ENCODE measurements at regions not wholly inside any gene's neighbourhood (a gene's known extent, or its start where the extent isn't known, plus 50 kb on each side); places are given as distances from the start of the nearest gene placed in this dataset.

DNA sequence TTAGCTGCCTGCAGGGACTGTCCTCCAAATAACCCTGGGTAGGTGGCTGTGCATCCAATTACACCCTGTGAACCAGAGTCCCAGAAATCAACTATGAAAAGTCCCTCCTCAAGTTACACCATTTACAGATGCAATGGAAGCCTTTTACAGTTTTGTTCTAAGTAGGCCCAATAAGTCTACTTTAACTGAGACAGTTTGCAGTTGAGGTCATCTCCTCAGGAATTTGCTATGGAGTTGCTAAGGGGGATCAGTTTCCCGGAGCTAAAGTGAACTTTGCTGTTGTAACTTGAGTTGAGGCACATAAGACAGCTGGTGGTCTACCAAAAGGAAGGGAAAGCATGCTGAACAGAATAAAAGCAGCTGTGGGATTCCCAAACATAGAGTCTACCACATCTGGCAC, 121.6 kb upstream of the STK26 start:
- ChIA-PET CTCF (ENCODE audit: low intra/inter-chr PET ratio, low total read pairs) (no interaction called here), POLR2A (no interaction called here)
- no peak overlapping the region for H2AFZ ChIP-seq (ENCODE audit: low read length)
- no peak overlapping the region for H3K4me2 ChIP-seq (ENCODE audit: low read depth, low read length)
- no peaks in the 10 kb centered on the region for H3K36me3 ChIP-seq (replicated peaks in 1 of 2; ENCODE audit: control insufficient read depth in 1 of 2, insufficient read depth in 2 of 2, low read length in 2 of 2)
- no peaks in the 10 kb centered on the region for H3K4me1 ChIP-seq (ENCODE audit: insufficient read depth, low read length)
- H3K9ac ChIP-seq (ENCODE audit: insufficient read depth, low read depth, low read length) = no peak overlapping the region
- TF ChIP-seq, protein P1, sequence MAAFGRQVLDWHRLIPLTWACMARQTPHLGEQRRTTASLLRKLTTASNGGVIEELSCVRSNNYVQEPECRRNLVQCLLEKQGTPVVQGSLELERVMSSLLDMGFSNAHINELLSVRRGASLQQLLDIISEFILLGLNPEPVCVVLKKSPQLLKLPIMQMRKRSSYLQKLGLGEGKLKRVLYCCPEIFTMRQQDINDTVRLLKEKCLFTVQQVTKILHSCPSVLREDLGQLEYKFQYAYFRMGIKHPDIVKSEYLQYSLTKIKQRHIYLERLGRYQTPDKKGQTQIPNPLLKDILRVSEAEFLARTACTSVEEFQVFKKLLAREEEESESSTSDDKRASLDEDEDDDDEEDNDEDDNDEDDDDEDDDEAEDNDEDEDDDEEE (CRISPR knock-in tag; IDR thresholded peaks at IDR 0.05) = no peak
- TF ChIP-seq FOXK1 (CRISPR knock-in tag; IDR thresholded peaks at IDR 0.05; ENCODE audit: borderline replicate concordance, low read depth) (no peak), ZBTB26 (CRISPR knock-in tag; IDR thresholded peaks at IDR 0.05; ENCODE audit: borderline replicate concordance) (no peak), MBD4 (IDR thresholded peaks at IDR 0.05; ENCODE audit: borderline replicate concordance, low read length) (no peak), KAT8 (CRISPR knock-in tag; IDR thresholded peaks at IDR 0.05) (no peak), SP5 (CRISPR knock-in tag; IDR thresholded peaks at IDR 0.05; ENCODE audit: borderline replicate concordance, low read depth) (no peak), NPAS2 (CRISPR knock-in tag; IDR thresholded peaks at IDR 0.05; ENCODE audit: borderline replicate concordance) (no peak), NFKBIZ (CRISPR knock-in tag; IDR thresholded peaks at IDR 0.05) (no peak), KDM1A (CRISPR knock-in tag; IDR thresholded peaks at IDR 0.05) (no peak), ZNF451 (CRISPR knock-in tag; IDR thresholded peaks at IDR 0.05) (no peak), PCBP1 (IDR thresholded peaks at IDR 0.05; ENCODE audit: borderline replicate concordance, low read depth, low read length) (no peak), CHD4 (IDR thresholded peaks at IDR 0.05; ENCODE audit: borderline replicate concordance, low read length) (no peak)
- TF ChIP-seq, protein P2, sequence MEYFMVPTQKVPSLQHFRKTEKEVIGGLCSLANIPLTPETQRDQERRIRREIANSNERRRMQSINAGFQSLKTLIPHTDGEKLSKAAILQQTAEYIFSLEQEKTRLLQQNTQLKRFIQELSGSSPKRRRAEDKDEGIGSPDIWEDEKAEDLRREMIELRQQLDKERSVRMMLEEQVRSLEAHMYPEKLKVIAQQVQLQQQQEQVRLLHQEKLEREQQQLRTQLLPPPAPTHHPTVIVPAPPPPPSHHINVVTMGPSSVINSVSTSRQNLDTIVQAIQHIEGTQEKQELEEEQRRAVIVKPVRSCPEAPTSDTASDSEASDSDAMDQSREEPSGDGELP (IDR thresholded peaks at IDR 0.05; ENCODE audit: borderline replicate concordance, low read depth) = no peak
- TF ChIP-seq, protein P3, sequence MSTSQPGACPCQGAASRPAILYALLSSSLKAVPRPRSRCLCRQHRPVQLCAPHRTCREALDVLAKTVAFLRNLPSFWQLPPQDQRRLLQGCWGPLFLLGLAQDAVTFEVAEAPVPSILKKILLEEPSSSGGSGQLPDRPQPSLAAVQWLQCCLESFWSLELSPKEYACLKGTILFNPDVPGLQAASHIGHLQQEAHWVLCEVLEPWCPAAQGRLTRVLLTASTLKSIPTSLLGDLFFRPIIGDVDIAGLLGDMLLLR (CRISPR knock-in tag; IDR thresholded peaks at IDR 0.05) = no peak
- 14% methylated on average over 1 of the region's 1 CpG for WGBS (ENCODE audit: low lambda C conversion rate)
- H3K27me3 ChIP-seq (ENCODE audit: control insufficient read depth in 1 of 2, insufficient read depth in 2 of 2, low read length in 2 of 2) = no peaks in the 10 kb centered on the region
- H3K27ac ChIP-seq (ENCODE audit: extremely low read length, insufficient read depth, low read length) = no peak overlapping the region
- ATAC-seq = no peak
- H3K79me2 ChIP-seq (ENCODE audit: insufficient read depth, low read length) = no peaks in the 10 kb centered on the region
- no peak for DNase-seq (ENCODE audit: low spot score)
- no peaks in the 10 kb centered on the region for H3K9me3 ChIP-seq (ENCODE audit: low read length)
- H3K4me3 ChIP-seq (replicated peaks in 1 of 3; ENCODE audit: insufficient read depth in 1 of 3, low read depth in 2 of 3, low read length in 3 of 3) = no peak overlapping the region
- H4K20me1 ChIP-seq (ENCODE audit: insufficient read depth, low read length) = no peaks in the 10 kb centered on the region
- no TSS peak for BruUV-seq (replicated peaks)
- in situ Hi-C loops (cut with HindIII; ENCODE audit: extremely low pct_ligation_motif_present, low pct_unique_long_range_greater_than_20kb) = no loop called here
- intact Hi-C loops (cut with micrococcal nuclease; ENCODE audit: unreplicated experiment) = no loop called here
- no peak for FAIRE-seq

Measured in HepG2 (cell line).